ENCODE measurements at regions not wholly inside any gene's neighbourhood (a gene's known extent, or its start where the extent isn't known, plus 50 kb on each side); places are given as distances from the start of the nearest gene placed in this dataset.

GRCh38 chr22:46072981-46073682 is 77.2 kb upstream of the PPARA start:
- Histone ChIP-seq H3K36me3 (replicated peaks) (peaks cover 2% of the 10 kb centered on the region), H3K27ac (peak overlapping the region; percentile 5), H3K27me3 (replicated peaks) (no peaks in the 10 kb centered on the region), H3K4me3 (ENCODE audit: low read depth, low read length) (peak overlapping the region; percentile 89)
- DNase-seq: no peak
- no peak for TF ChIP-seq CTCF (IDR thresholded peaks at IDR 0.05; ENCODE audit: low read depth, low read length, missing control alignments)
- in situ Hi-C loops (cut with HindIII; ENCODE audit: low pct_ligation_motif_present, low sequenced_read_pairs): no loop called here

DNA sequence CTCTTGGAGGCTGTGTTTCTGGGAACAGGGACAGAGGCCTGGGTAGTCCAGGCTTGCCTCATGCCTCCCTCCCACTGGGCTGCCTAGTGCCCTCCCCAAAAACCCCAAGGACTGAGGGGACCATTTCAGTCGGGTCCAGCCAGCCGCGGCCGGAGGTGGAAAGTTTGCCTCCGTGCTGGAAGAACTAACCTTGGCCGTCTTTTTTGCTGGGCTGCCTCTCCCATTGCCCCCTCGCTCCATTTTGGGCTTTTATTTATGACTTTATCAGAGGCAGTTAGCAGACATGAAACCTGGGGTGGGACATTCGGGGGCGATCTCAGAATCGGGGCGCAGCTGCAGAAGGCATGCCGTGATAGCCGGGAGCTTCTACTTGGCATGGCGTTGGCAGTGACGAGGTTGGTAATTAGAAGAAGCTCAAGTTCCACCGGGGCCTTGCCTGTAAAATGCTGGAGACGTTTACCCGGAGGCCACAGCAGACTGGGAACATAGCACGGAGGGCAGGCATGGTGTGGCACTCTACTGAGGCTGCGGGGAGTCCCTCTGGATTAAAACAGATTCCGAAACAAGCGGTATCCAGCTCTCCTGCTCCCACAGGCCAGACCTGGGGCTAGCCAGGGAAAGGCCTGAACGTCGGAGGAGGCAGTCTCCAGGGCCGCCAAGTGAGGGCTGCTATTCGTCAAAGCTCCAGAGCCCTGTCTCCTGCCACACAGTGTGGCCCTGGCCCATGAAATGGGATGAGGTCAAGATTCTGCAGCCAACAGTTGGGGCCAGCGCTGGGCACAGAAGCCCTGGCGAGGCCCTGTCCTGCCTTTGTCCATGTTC is 76.4 kb upstream of the PPARA start:
- in situ Hi-C loops (cut with HindIII; ENCODE audit: low pct_ligation_motif_present, low sequenced_read_pairs): no loop called here
- Histone ChIP-seq H3K36me3 (replicated peaks) (peaks cover 5% of the 10 kb centered on the region), H3K27ac (peak overlapping the region; percentile 5), H3K27me3 (replicated peaks) (no peaks in the 10 kb centered on the region), H3K4me3 (ENCODE audit: low read depth, low read length) (peak overlapping the region; percentile 89)
- TF ChIP-seq CTCF (IDR thresholded peaks at IDR 0.05; ENCODE audit: low read depth, low read length, missing control alignments): no peak
- no peak for DNase-seq

- Histone ChIP-seq H3K27ac (no peak overlapping the region), H3K36me3 (replicated peaks) (peaks cover 5% of the 10 kb centered on the region), H3K27me3 (replicated peaks) (no peaks in the 10 kb centered on the region), H3K4me3 (ENCODE audit: low read depth, low read length) (peak overlapping the region; percentile 89)
- no peak for TF ChIP-seq CTCF (IDR thresholded peaks at IDR 0.05; ENCODE audit: low read depth, low read length, missing control alignments)
- DNase-seq: no peak
- in situ Hi-C loops (cut with HindIII; ENCODE audit: low pct_ligation_motif_present, low sequenced_read_pairs): no loop called here
These were observed 75.4 kb upstream of the PPARA start for GRCh38 chr22:46074771-46075551.

DNA sequence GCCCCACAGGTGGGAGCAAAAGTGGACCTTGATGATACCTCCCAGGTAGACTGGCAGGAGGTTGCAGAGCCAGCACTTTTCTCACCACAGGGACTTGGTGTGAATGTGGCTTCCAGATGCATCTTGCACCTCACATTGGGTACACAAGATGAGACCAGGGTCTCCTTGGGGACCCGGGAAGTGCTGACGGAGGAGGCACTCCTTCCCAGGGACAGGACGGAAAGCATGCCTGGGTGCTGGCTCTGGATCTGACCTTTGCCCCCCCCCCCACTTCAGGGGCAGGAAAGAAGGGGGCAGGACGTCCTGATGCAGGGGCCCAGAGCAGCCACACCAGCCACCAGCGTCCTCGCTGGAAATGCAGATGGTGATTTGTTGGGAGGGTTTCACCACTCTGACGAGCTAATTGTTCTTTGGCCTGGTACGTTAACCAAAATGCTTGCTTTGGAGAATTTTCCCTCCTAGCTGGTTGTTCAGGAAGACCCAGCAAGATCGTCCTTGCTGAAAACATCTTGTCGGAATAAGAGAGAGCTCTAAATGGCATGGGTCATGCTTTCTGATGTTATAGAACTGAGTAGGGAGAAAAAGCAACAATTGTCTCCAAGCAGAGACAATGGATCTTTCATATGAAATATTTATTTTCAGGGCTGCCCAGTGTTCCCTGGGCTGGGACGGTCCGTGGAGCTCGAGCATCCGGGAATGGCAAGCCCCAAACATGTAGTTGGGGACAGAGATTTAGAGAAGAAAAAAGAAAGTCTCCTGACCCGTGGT is 74.4 kb upstream of the PPARA start:
- no peak overlapping the region for H3K27ac ChIP-seq
- in situ Hi-C loops (cut with HindIII; ENCODE audit: low pct_ligation_motif_present, low sequenced_read_pairs): no loop called here
- TF ChIP-seq CTCF (IDR thresholded peaks at IDR 0.05; ENCODE audit: low read depth, low read length, missing control alignments): no peak
- no peak for DNase-seq
- peaks cover 9% of the 10 kb centered on the region for H3K36me3 ChIP-seq (replicated peaks)
- no peaks in the 10 kb centered on the region for H3K27me3 ChIP-seq (replicated peaks)
- H3K4me3 ChIP-seq (ENCODE audit: low read depth, low read length): peak overlapping the region; percentile 32

- H3K36me3 ChIP-seq (replicated peaks): peaks cover 14% of the 10 kb centered on the region
- in situ Hi-C loops (cut with HindIII; ENCODE audit: low pct_ligation_motif_present, low sequenced_read_pairs): no loop called here
- no peak for DNase-seq
- H3K27me3 ChIP-seq (replicated peaks): no peaks in the 10 kb centered on the region
- peak overlapping the region; percentile 40 for H3K27ac ChIP-seq
- no peak for TF ChIP-seq CTCF (IDR thresholded peaks at IDR 0.05; ENCODE audit: low read depth, low read length, missing control alignments)
- peak overlapping the region; percentile 32 for H3K4me3 ChIP-seq (ENCODE audit: low read depth, low read length)
These were observed 73.5 kb upstream of the PPARA start for GRCh38 chr22:46076651-46077339.
